ENCODE measurements at regions not wholly inside any gene's neighbourhood (a gene's known extent, or its start where the extent isn't known, plus 50 kb on each side); places are given as distances from the start of the nearest gene placed in this dataset.

GRCh38 chr2:71906357-71906973 lies 241.2 kb downstream of the CYP26B1 start:
- TF ChIP-seq CTCF (IDR thresholded peaks at IDR 0.05; ENCODE audit: low read depth, low read length) (no peak), EZH2phosphoT487 (IDR thresholded peaks at IDR 0.05; ENCODE audit: low read depth) (no peak)
